H54 (cell line): ENCODE measurements at regions not wholly inside any gene's neighbourhood (a gene's known extent, or its start where the extent isn't known, plus 50 kb on each side); places are given as distances from the start of the nearest gene placed in this dataset.

Experiments used
- DNase-seq: peaks from one replicate; pipeline ENCODE4 v3.0.0; 2011; ENCODE audit warnings: low spot score, mixed read lengths; ENCODE audit not compliant: insufficient read length
- FAIRE-seq: peaks from 3 replicates; lab custom pipeline; 2011; peaks lifted over from hg19 to GRCh38; lab: Jason Lieb, UNC
- POLR2A ChIP-seq: IDR thresholded peaks from 2 replicates; pipeline ENCODE4 v1.6.1; 2011; ENCODE audit warnings: low read depth, mild to moderate bottlenecking, low read length

- DNase-seq (no peak), FAIRE-seq (no peak)
- TF ChIP-seq POLR2A: no peak
Observed at GRCh38 chr4:155600244-155600643, 66.4 kb upstream of the GUCY1A1 start.

GRCh38 chr4:155599596-155599995, 67.1 kb upstream of the GUCY1A1 start:
- no peak for TF ChIP-seq POLR2A
- no peak for FAIRE-seq
- no peak for DNase-seq

- FAIRE-seq (no peak), DNase-seq (no peak)
- no peak for TF ChIP-seq POLR2A
Observed at GRCh38 chr4:155599085-155599484, 67.6 kb upstream of the GUCY1A1 start.

- DNase-seq (no peak), FAIRE-seq (no peak)
- no peak for TF ChIP-seq POLR2A
Observed at GRCh38 chr4:155597933-155598451, 68.7 kb upstream of the GUCY1A1 start.

GRCh38 chr4:155597281-155597680, 69.4 kb upstream of the GUCY1A1 start:
- TF ChIP-seq POLR2A: no peak
- no peak for FAIRE-seq
- no peak for DNase-seq

- TF ChIP-seq POLR2A: no peak
- no peak for FAIRE-seq
- DNase-seq: no peak
Observed at GRCh38 chr4:155593793-155594192, 72.9 kb upstream of the GUCY1A1 start.

GRCh38 chr4:155592938-155593297, 73.7 kb upstream of the GUCY1A1 start:
- TF ChIP-seq POLR2A: no peak
- DNase-seq (no peak), FAIRE-seq (no peak)

GRCh38 chr4:155592179-155592937, 74.3 kb upstream of the GUCY1A1 start:
- FAIRE-seq: no peak
- DNase-seq: no peak
- no peak for TF ChIP-seq POLR2A

- TF ChIP-seq POLR2A: no peak
- DNase-seq (no peak), FAIRE-seq (no peak)
Observed at GRCh38 chr4:155591738-155592143, 74.9 kb upstream of the GUCY1A1 start.

GRCh38 chr4:155590796-155591585, 75.7 kb upstream of the GUCY1A1 start:
- TF ChIP-seq POLR2A: no peak
- FAIRE-seq: no peak
- no peak for DNase-seq

- FAIRE-seq (no peak), DNase-seq (no peak)
- no peak for TF ChIP-seq POLR2A
Observed at GRCh38 chr4:155588437-155588836, 78.2 kb upstream of the GUCY1A1 start.

GRCh38 chr4:155587766-155588165, 78.9 kb upstream of the GUCY1A1 start:
- no peak for FAIRE-seq
- TF ChIP-seq POLR2A: no peak
- no peak for DNase-seq

GRCh38 chr4:155582971-155583437, 83.6 kb upstream of the GUCY1A1 start:
- DNase-seq (no peak), FAIRE-seq (no peak)
- TF ChIP-seq POLR2A: no peak

- no peak for TF ChIP-seq POLR2A
- DNase-seq: no peak
- FAIRE-seq: no peak
Observed at GRCh38 chr4:155582041-155582440, 84.6 kb upstream of the GUCY1A1 start.
